K562 (cell line): ENCODE measurements at regions not wholly inside any gene's neighbourhood (a gene's known extent, or its start where the extent isn't known, plus 50 kb on each side); places are given as distances from the start of the nearest gene placed in this dataset.

Source experiments
- ATAC-seq: fragments of 200-7000 bp; cut with Tn5 transposase; 3 replicates; pipeline ENCODE4 v1.9.1; 2020; ENCODE audit warnings: moderate library complexity
- BruUV-seq: library from RNA; stranded (reverse); fragments of 400-500 nt; replicated peaks from 2 replicates; lab custom pipeline; 2021; lab: Mats Ljungman, UMichigan
- CTCF ChIA-PET: fragments of 300-600 bp; formaldehyde crosslinking; extraction: SDS; loops from one replicate; lab custom pipeline; 2021; ENCODE audit warnings: low intra/inter-chr PET ratio; lab: Yijun Ruan, JAX
- POLR2A ChIA-PET: fragments of 300-600, 350-650 bp; sonication (Branson Sonifier 250); formaldehyde crosslinking; extraction: SDS; loops from one replicate; lab custom pipeline; 2021; ENCODE audit warnings: antibody characterized with exemption, inconsistent platforms; lab: Yijun Ruan, JAX
- DNase-seq, 4 experiments: peaks; one replicate each; pipeline versions ENCODE4 v3.0.0 to v3.0.0-alpha.2; 2011 to 2018; ENCODE audit warnings: low spot score in 3 of 4, mixed read lengths in 3 of 4; ENCODE audit errors: extremely low read depth in 1 of 4
- FAIRE-seq: peaks from 2 replicates; lab custom pipeline; 2011; peaks lifted over from hg19 to GRCh38; lab: Jason Lieb, UNC
- H2AFZ ChIP-seq: 2 replicates; pipeline ENCODE4 v1.6.0; 2011; ENCODE audit warnings: low read depth, low read length, control low read depth, inconsistent platforms
- H3K27ac ChIP-seq: fragments of 200-600 bp; 3 replicates; pipeline ENCODE4 v1.8.0; 2011; ENCODE audit warnings: low read depth, mild to moderate bottlenecking, control low read depth, inconsistent platforms, low read length, moderate library complexity, mixed read lengths; ENCODE audit errors: extremely low read depth
- H3K27me3 ChIP-seq, 2 experiments: fragments of 300-600 bp in 1 of 2; 2 replicates in 1 of 2; 3 replicates in 1 of 2; pipeline versions ENCODE4 v1.6.0 to v1.8.0; 2011; ENCODE audit warnings: inconsistent platforms in 2 of 2, low read length in 2 of 2, mild to moderate bottlenecking in 1 of 2, mixed read lengths in 1 of 2, moderate library complexity in 1 of 2; ENCODE audit not compliant: control insufficient read depth in 2 of 2, insufficient read depth in 2 of 2
- H3K36me3 ChIP-seq: fragments of 300-600 bp; 3 replicates; pipeline ENCODE4 v1.8.0; 2011; ENCODE audit warnings: mild to moderate bottlenecking, low read length, inconsistent platforms; ENCODE audit not compliant: control insufficient read depth, insufficient read depth
- H3K4me1 ChIP-seq, 2 experiments: fragments of 200-600 bp in 1 of 2; replicated peaks in 1 of 2; 2 replicates in 1 of 2; 3 replicates in 1 of 2; pipeline versions ENCODE4 v1.5.1 to v1.8.0; 2011; ENCODE audit warnings: inconsistent platforms in 2 of 2, low read length in 2 of 2, mild to moderate bottlenecking in 1 of 2, mixed read lengths in 1 of 2, moderate library complexity in 1 of 2; ENCODE audit not compliant: control insufficient read depth in 2 of 2, insufficient read depth in 2 of 2
- H3K4me2 ChIP-seq: 2 replicates; pipeline ENCODE4 v1.6.1; 2011; ENCODE audit warnings: low read length, control low read depth, inconsistent platforms, mixed read lengths; ENCODE audit not compliant: insufficient read depth
- H3K4me3 ChIP-seq: fragments of 200-600 bp; sonication (generic), shearing (Covaris generic); 2 replicates; pipeline ENCODE4 v1.5.1; 2016; ENCODE audit warnings: control low read depth, inconsistent platforms
- H3K79me2 ChIP-seq: fragments of 200-600 bp; 3 replicates; pipeline ENCODE4 v1.8.0; 2011; ENCODE audit warnings: low read length, inconsistent platforms; ENCODE audit not compliant: control insufficient read depth, insufficient read depth
- H3K9ac ChIP-seq, 2 experiments: 2 replicates each; pipeline versions ENCODE4 v1.6.0 to v1.6.1; 2011; ENCODE audit warnings: low read depth in 2 of 2, low read length in 2 of 2, control low read depth in 1 of 2, inconsistent platforms in 1 of 2, mild to moderate bottlenecking in 1 of 2, mixed read lengths in 1 of 2; ENCODE audit not compliant: insufficient read depth in 1 of 2
- H3K9me1 ChIP-seq: one replicate; pipeline ENCODE4 v1.6.0; 2011; ENCODE audit warnings: inconsistent platforms, mild to moderate bottlenecking, low read length, moderate library complexity; ENCODE audit not compliant: control insufficient read depth, insufficient read depth
- H3K9me3 ChIP-seq: replicated peaks from 2 replicates; pipeline ENCODE4 v1.5.1; 2011; ENCODE audit warnings: low read depth, low read length, inconsistent platforms; ENCODE audit not compliant: control insufficient read depth, insufficient read depth
- H4K20me1 ChIP-seq: replicated peaks from 2 replicates; pipeline ENCODE4 v1.6.1; 2011; ENCODE audit warnings: low read length, inconsistent platforms, mixed read lengths; ENCODE audit not compliant: control insufficient read depth, insufficient read depth
- CHD1 ChIP-seq: fragments of 200-600 bp; sonication (generic); IDR thresholded peaks from one replicate; pipeline ENCODE4 v1.6.1; 2012; ENCODE audit warnings: mild to moderate bottlenecking, moderate library complexity, low read length, inconsistent platforms
- DMBX1 ChIP-seq: fragments of 250-450 bp; sonication (Bioruptor Pico); IDR thresholded peaks from 2 replicates; pipeline ENCODE4 v1.8.0; 2022; ENCODE audit warnings: inconsistent platforms, mild to moderate bottlenecking, moderate library complexity, borderline replicate concordance
- EP400 ChIP-seq: fragments of 450-650 bp; IDR thresholded peaks from 2 replicates; pipeline ENCODE4 v1.6.1; 2017; ENCODE audit warnings: antibody characterized with exemption, mild to moderate bottlenecking, moderate library complexity
- HCFC1 ChIP-seq: IDR thresholded peaks from 2 replicates; pipeline ENCODE4 v1.6.1; 2012; ENCODE audit warnings: low read depth, low read length, improper control_type of control experiment
- HMGN3 ChIP-seq: IDR thresholded peaks from 2 replicates; pipeline ENCODE4 v1.6.1; 2011; ENCODE audit warnings: borderline replicate concordance, low read depth, mild to moderate bottlenecking, mixed read lengths, low read length; ENCODE audit not compliant: insufficient read length; ENCODE audit errors: extremely low read depth
- NBN ChIP-seq: fragments of 450-650 bp; IDR thresholded peaks from 2 replicates; pipeline ENCODE4 v1.6.1; 2016; ENCODE audit warnings: low read depth, mild to moderate bottlenecking
- NFE2 ChIP-seq: IDR thresholded peaks from 2 replicates; pipeline ENCODE4 v1.6.1; 2014; ENCODE audit warnings: antibody characterized with exemption, low read depth
- PRMT5 ChIP-seq: sonication (generic); formaldehyde crosslinking; IDR thresholded peaks from 2 replicates; pipeline ENCODE4 v1.5.0; 2020; ENCODE audit warnings: missing genetic modification reagents
- RBM17 ChIP-seq: fragments of 200-400 bp; formaldehyde crosslinking; IDR thresholded peaks from 2 replicates; pipeline ENCODE4 v1.6.1; 2017; ENCODE audit warnings: low read depth, mild to moderate bottlenecking, low read length, borderline replicate concordance
- RBM22 ChIP-seq: fragments of 200-400 bp; formaldehyde crosslinking; IDR thresholded peaks from 2 replicates; pipeline ENCODE4 v1.6.1; 2018; ENCODE audit warnings: low read length, low read depth; ENCODE audit not compliant: poor library complexity, severe bottlenecking
- SFPQ ChIP-seq: fragments of 200-400 bp; formaldehyde crosslinking; IDR thresholded peaks from 2 replicates; pipeline ENCODE4 v1.6.1; 2017; ENCODE audit warnings: mild to moderate bottlenecking, low read depth, low read length, moderate library complexity
- TFAM ChIP-seq: fragments of 250-450 bp; sonication (Bioruptor Pico); conservative IDR thresholded peaks from 2 replicates; pipeline ENCODE4 v1.5.0; 2021; ENCODE audit warnings: mild to moderate bottlenecking, moderate library complexity
- USF1 ChIP-seq: sonication (generic); formaldehyde crosslinking; IDR thresholded peaks from 2 replicates; pipeline ENCODE4 v1.9.0; 2022; ENCODE audit warnings: mild to moderate bottlenecking, missing genetic modification reagents
- ZBTB5 ChIP-seq: fragments of 450-650 bp; IDR thresholded peaks from 2 replicates; pipeline ENCODE4 v1.6.1; 2017; ENCODE audit warnings: antibody characterized with exemption
- ZNF740 ChIP-seq, 3 experiments: fragments of 200-800 bp in 1 of 3; sonication (Bioruptor generic) in 1 of 3; sonication (generic) in 1 of 3; formaldehyde crosslinking in 1 of 3; IDR thresholded peaks; 2 replicates each; pipeline versions ENCODE4 v1.6.1 to v1.8.0; 2016 to 2022; ENCODE audit warnings: mild to moderate bottlenecking in 2 of 3, missing compliant biosample characterization in 2 of 3, missing genetic modification characterization in 2 of 3, missing genetic modification reagents in 1 of 3
- WGBS: fragments of 100-300 bp; shearing (Covaris generic); methylation state at CpG from one replicate; pipeline ENCODE4 v1.1.6; 2016; ENCODE audit warnings: low coverage, mixed read lengths; ENCODE audit not compliant: insufficient coverage; ENCODE audit errors: missing lambda C conversion rate; 5-methylcytosine and 5-hydroxymethylcytosine counted together
- in situ Hi-C: fragments of 300-500 bp; cut with MboI; formaldehyde crosslinking; loops from 4 replicates; pipeline ENCODE4 v1.15.0; 2018; ENCODE audit warnings: inconsistent platforms, mixed read lengths
- intact Hi-C: fragments of 100-400 bp; cut with micrococcal nuclease; formaldehyde crosslinking; loops from 2 replicates; pipeline ENCODE4 v1.14.2; 2022

- Histone ChIP-seq H3K9me1 (no peaks in the 10 kb centered on the region), H3K9me3 (no peaks in the 10 kb centered on the region), H3K9ac (no peak overlapping the region), H3K4me3 (no peak overlapping the region), H3K4me1 (no peaks in the 10 kb centered on the region), H3K4me2 (no peak overlapping the region), H3K79me2 (no peaks in the 10 kb centered on the region), H3K27me3 (peaks cover 0 to 3% of the 10 kb centered on the region in 2 experiments; a peak in 1 of 5 replicates), H3K36me3 (no peaks in the 10 kb centered on the region), H4K20me1 (no peaks in the 10 kb centered on the region), H3K27ac (no peak overlapping the region), H2AFZ (no peak overlapping the region)
- intact Hi-C loops, result no loop called here
- FAIRE-seq, result no peak
- in situ Hi-C loops, result no loop called here
- CTCF ChIA-PET, result no interaction called here
- 4% methylated on average over 5 of the region's 5 CpGs for WGBS
- no TSS peak for BruUV-seq
- DNase-seq, result no peak
- ATAC-seq, result no peak
- POLR2A ChIA-PET, result no interaction called here
- no peak for TF ChIP-seq HCFC1
- TF ChIP-seq RBM17, result no peak
- TF ChIP-seq RBM22, result no peak
- no peak for TF ChIP-seq DMBX1 (CRISPR knock-in tag)
- no peak for TF ChIP-seq PRMT5
- TF ChIP-seq SFPQ, result no peak
- TF ChIP-seq TFAM, result no peak
- TF ChIP-seq CHD1, result no peak
- TF ChIP-seq USF1 (CRISPR knock-in tag), result no peak
- no peak for TF ChIP-seq NFE2
- TF ChIP-seq ZBTB5, result no peak
- no peak for TF ChIP-seq EP400
- no peak for TF ChIP-seq HMGN3
- TF ChIP-seq NBN, result no peak
- TF ChIP-seq ZNF740 (CRISPR knock-in tag; IDR thresholded peaks at IDR 0.05), result no peak
- TF ChIP-seq ZNF740 (tag; IDR thresholded peaks at IDR 0.05), result no peak
Measured at GRCh38 chr7:96441436-96442084, 119.7 kb upstream of the SLC25A13 start.
